Heart left ventricle (tissue), 16 donors: ENCODE measurements at regions not wholly inside any gene's neighbourhood (a gene's known extent, or its start where the extent isn't known, plus 50 kb on each side); places are given as distances from the start of the nearest gene placed in this dataset.

ENCODE experiments used
- ATAC-seq, 4 donors: fragments of 200-7000 bp; cut with Tn5 transposase; one replicate each; pipeline ENCODE4 v1.9.1; 2020 to 2022; ENCODE audit warnings: moderate library complexity in 4 of 4, mild to moderate bottlenecking in 3 of 4, moderate number of reproducible peaks in 1 of 4
- DNase-seq, 5 donors: peaks; one replicate each; pipeline ENCODE4 v3.0.0-alpha.2; 2020
- H3K27ac ChIP-seq, 12 donors: fragments of 200-600 bp; sonication (generic) in 4 of 12; one replicate each; pipeline versions ENCODE4 v1.5.0 to v1.8.0; 2016 to 2022; ENCODE audit warnings: mild to moderate bottlenecking in 2 of 12
- H3K27me3 ChIP-seq, 9 donors: fragments of 200-600 bp; sonication (generic) in 2 of 9; one replicate each; pipeline versions ENCODE4 v1.5.1 to v1.8.0; 2016 to 2022; ENCODE audit warnings: mild to moderate bottlenecking in 3 of 9
- H3K36me3 ChIP-seq, 9 donors: fragments of 200-600 bp; sonication (generic) in 2 of 9; one replicate each; pipeline versions ENCODE4 v1.5.0 to v1.8.0; 2018 to 2022; ENCODE audit warnings: mild to moderate bottlenecking in 2 of 9
- H3K4me1 ChIP-seq, 12 donors: fragments of 200-600 bp; sonication (generic) in 4 of 12; one replicate each; pipeline versions ENCODE4 v1.5.0 to v1.8.0; 2016 to 2022; ENCODE audit warnings: mild to moderate bottlenecking in 3 of 12
- H3K4me3 ChIP-seq, 12 donors: fragments of 200-600 bp; sonication (generic) in 4 of 12; one replicate each; pipeline versions ENCODE4 v1.5.0 to v1.8.0; 2017 to 2022; ENCODE audit warnings: mild to moderate bottlenecking in 9 of 12, moderate library complexity in 4 of 12
- H3K9me3 ChIP-seq, 12 donors: fragments of 200-600 bp; sonication (generic) in 4 of 12; one replicate each; pipeline versions ENCODE4 v1.5.0 to v1.8.0; 2016 to 2022; ENCODE audit warnings: mild to moderate bottlenecking in 1 of 12
- CTCF ChIP-seq, 12 donors: fragments of 200-600 bp; sonication (generic) in 4 of 12; IDR thresholded peaks; one replicate each; pipeline versions ENCODE4 v1.5.0 to v1.8.0; 2018 to 2022; ENCODE audit warnings: antibody characterized with exemption in 12 of 12, mild to moderate bottlenecking in 5 of 12
- POLR2A ChIP-seq, 2 donors: fragments of 450-650 bp; IDR thresholded peaks; one replicate each; pipeline ENCODE4 v1.6.1; 2017; ENCODE audit warnings: antibody characterized with exemption in 2 of 2, mild to moderate bottlenecking in 2 of 2, moderate library complexity in 2 of 2
- WGBS, 4 donors: extraction: QIAGEN DNeasy Blood & Tissue Kit in 2 of 4; methylation state at CpG; one replicate each; pipeline versions ENCODE4 v1.1.5 to v1.1.7; 2013 to 2018; 5-methylcytosine and 5-hydroxymethylcytosine counted together
- intact Hi-C, 10 donors: fragments of 100-400 bp; cut with DNase I; formaldehyde crosslinking; loops; one replicate each; pipeline versions ENCODE4 v1.11.1 to v1.14.2; 2022
- donor health status: ischemic (EF 13 %, LVEDD 7.1; RV severe dilation, severe dysfunction).
- donor health status: healthy with polysubstance abuse.
- donor health status: DM: no; HTN: yes; CAD: no.
- donor health status: DM: no; HTN: no; CAD: no.
- donor health status: ischemic (EF 25% LVEDD 6.9; RV normal size, moderate dysfunction).
- donor health status: ischemic (EF 25% LVEDD 5.7; RV mildly dilated, moderate dysfunction).
- donor health status: healthy.
- donor health status: DM: yes; HTN: yes; CAD: no.
- donor health status: ischemic (EF 35%, LVEDD 5.7; RV mildly dilated, moderate dysfunction).
- donor health status: nonischemic (EF 11% LVEDD 7.7; RV severe dilation, severe dysfunction).
- donor health status: DM: yes; HTN: yes; CAD: no.
- donor health status: PGD.
- donor health status: ischemic (EF 29% LVEDD 5.4; RV normal size, mild dysfunction).
- donor health status: nonischemic (EF 23%, LVEDD 6.1; RV moderate dilation, normal function).

DNA sequence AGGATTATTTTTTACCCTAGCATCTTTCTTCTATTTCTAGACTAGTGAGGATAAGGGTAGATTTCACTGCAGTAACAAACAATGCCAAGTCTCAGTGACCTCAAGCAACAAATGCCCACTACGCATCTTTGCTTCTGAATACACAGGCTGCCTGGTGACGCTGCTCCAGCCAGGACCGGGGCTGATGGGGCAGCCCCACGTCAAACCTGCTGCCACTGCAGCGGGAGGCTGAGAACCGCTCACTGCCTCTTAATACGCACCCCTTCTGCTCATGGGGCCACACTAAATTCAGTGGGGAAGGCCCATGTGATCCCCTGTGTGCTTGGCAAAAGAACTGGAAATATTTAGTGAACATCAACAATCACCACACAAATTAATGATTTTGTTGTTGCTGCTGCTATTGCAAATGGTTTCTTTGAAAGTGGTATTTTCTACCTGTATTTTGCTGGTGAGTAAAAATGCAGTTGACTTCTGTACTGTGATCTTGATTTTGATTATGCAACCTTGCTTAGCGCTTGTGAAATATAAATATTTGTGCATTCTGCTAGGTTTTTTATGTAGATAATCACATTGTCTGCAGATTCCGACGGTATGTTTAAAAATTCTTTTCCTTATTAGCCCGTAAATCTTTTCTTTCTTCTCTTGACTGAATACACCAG lies 139.5 kb upstream of the SPACA7 start:
- intact Hi-C loops: no loop called here
- WGBS, 4 donors: 88 to 93% (median 91%) methylated on average over 11 of the region's 11 CpGs

DNA sequence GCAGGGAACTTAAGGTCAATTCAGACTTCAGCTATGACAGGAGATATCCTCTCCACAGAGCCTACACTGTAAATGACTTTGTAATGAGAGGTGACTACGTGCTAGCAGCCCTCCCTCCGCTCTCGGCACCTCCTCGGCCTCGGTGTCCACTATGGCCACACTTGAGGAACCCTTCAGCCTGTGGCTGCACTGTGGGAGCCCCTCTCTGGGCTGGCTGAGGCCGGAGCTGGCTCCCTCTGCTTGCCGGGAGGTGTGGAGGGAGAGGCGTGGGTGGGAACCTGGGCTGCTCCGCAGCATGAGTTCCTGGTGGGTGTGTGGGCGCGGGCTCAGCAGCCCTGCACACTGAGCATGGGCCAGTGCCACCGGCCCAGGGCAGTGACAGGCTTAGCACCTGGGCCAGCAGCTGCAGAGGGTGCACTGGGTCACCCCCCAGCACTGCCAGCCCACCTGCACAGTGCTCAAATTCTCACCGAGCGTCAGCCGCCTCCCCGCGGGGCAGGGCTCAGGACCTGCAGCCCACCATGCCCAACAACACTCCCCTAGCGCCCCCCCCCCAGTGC lies 137.6 kb upstream of the SPACA7 start:
- Histone ChIP-seq H3K9me3 (peaks cover 0 to 4% (median 0%) of the 10 kb centered on the region in 12 donors), H3K27me3 (peaks cover 0 to 13% (median 0%) of the 10 kb centered on the region in 9 donors), H3K4me3 (no peak overlapping the region), H3K4me1 (no peaks in the 10 kb centered on the region), H3K36me3 (no peaks in the 10 kb centered on the region), H3K27ac (no peak overlapping the region)
- DNase-seq (no peak), ATAC-seq (no peak)
- intact Hi-C loops: no loop called here
- WGBS, 4 donors: 87 to 98% (median 92%) methylated on average over 6 to 18 of the region's 18 CpGs
- TF ChIP-seq POLR2A (IDR thresholded peaks at IDR 0.05) (no peak), CTCF (IDR thresholded peaks at IDR 0.05) (no peak)

More for the DNA sequence above, 139.5 kb upstream of the SPACA7 start:
- H3K36me3 ChIP-seq: no peaks in the 10 kb centered on the region
- H3K4me3 ChIP-seq: no peak overlapping the region
- H3K27me3 ChIP-seq: peaks cover 0 to 13% (median 0%) of the 10 kb centered on the region in 9 donors
- ATAC-seq (no peak), DNase-seq (no peak)
- H3K27ac ChIP-seq: no peak overlapping the region
- peaks cover 0 to 4% (median 0%) of the 10 kb centered on the region in 12 donors for H3K9me3 ChIP-seq
- H3K4me1 ChIP-seq: no peaks in the 10 kb centered on the region
- TF ChIP-seq POLR2A (IDR thresholded peaks at IDR 0.05): no peak
- TF ChIP-seq CTCF (IDR thresholded peaks at IDR 0.05): no peak

DNA sequence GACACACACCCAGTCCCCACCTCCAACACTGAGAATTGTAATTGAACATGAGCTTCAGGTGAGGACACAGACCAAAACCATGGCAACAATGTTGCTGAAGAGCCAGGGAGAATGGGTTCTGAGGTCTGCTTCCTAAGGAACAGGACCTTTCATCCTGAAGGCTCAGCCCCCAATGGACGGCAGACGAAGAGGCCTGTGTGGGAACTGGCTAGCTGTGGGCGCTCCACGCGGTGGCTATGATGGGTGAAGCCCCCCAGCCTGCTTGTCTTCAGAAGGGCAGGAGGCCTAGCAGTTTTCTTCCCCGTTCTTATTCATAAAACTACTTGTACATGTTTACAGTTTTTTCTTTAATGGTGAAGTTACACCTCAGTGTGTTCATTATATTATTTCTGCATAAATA lies 136.1 kb upstream of the SPACA7 start:
- Histone ChIP-seq H3K27me3 (peaks cover 0 to 13% (median 0%) of the 10 kb centered on the region in 9 donors), H3K27ac (no peak overlapping the region), H3K4me3 (no peak overlapping the region), H3K36me3 (no peaks in the 10 kb centered on the region), H3K4me1 (no peaks in the 10 kb centered on the region), H3K9me3 (peaks cover 0 to 4% (median 0%) of the 10 kb centered on the region in 12 donors)
- DNase-seq (no peak), ATAC-seq (no peak)
- no peak for TF ChIP-seq CTCF (IDR thresholded peaks at IDR 0.05)
- no peak for TF ChIP-seq POLR2A (IDR thresholded peaks at IDR 0.05)
- 56 to 79% (median 75%) methylated on average over 6 of the region's 6 CpGs for WGBS, 4 donors
- intact Hi-C loops: no loop called here

GRCh38 chr13:112241288-112241687 lies 134.9 kb upstream of the SPACA7 start:
- no peak overlapping the region for H3K4me3 ChIP-seq
- peaks cover 0 to 4% (median 0%) of the 10 kb centered on the region in 12 donors for H3K9me3 ChIP-seq
- no peak for TF ChIP-seq POLR2A (IDR thresholded peaks at IDR 0.05)
- intact Hi-C loops: no loop called here
- H3K36me3 ChIP-seq: no peaks in the 10 kb centered on the region
- H3K27ac ChIP-seq: no peak overlapping the region
- WGBS, 4 donors: 58 to 68% (median 63%) methylated on average over 19 to 20 of the region's 20 CpGs
- no peaks in the 10 kb centered on the region for H3K4me1 ChIP-seq
- H3K27me3 ChIP-seq: peaks cover 0 to 13% (median 0%) of the 10 kb centered on the region in 9 donors
- no peak for DNase-seq
- ATAC-seq: no peak
